ENCODE measurements at regions not wholly inside any gene's neighbourhood (a gene's known extent, or its start where the extent isn't known, plus 50 kb on each side); places are given as distances from the start of the nearest gene placed in this dataset.

- TF ChIP-seq CTCF (IDR thresholded peaks at IDR 0.05; ENCODE audit: insufficient read depth, low read length, poor library complexity, severe bottlenecking) (no peak), EZH2phosphoT487 (conservative IDR thresholded peaks at IDR 0.05; ENCODE audit: low read length) (no peak)
- Histone ChIP-seq H3K27ac (ENCODE audit: low read depth, low read length) (no peak overlapping the region), H3K9ac (ENCODE audit: low read length) (no peak overlapping the region), H3K4me3 (ENCODE audit: insufficient read depth, low read length, poor library complexity, severe bottlenecking) (no peak overlapping the region), H3K79me2 (ENCODE audit: insufficient read depth, low read length) (no peaks in the 10 kb centered on the region), H3K9me2 (replicated peaks; ENCODE audit: insufficient read depth, low read length) (no peaks in the 10 kb centered on the region), H4K20me1 (ENCODE audit: low read depth, low read length) (no peaks in the 10 kb centered on the region), H3F3A (ENCODE audit: insufficient read depth) (no peaks in the 10 kb centered on the region), H3K4me2 (ENCODE audit: low read depth, low read length, poor library complexity, severe bottlenecking) (no peak overlapping the region), H3K27me3 (ENCODE audit: low read length) (no peaks in the 10 kb centered on the region), H3K9me3 (ENCODE audit: insufficient read depth, low read length) (no peaks in the 10 kb centered on the region), H2AFZ (ENCODE audit: low read depth, low read length, severe bottlenecking) (no peak overlapping the region), H3K36me3 (ENCODE audit: low read length) (no peaks in the 10 kb centered on the region)
Observed at GRCh38 chr20:7693761-7694160, 246.5 kb downstream of the HAO1 start.

- Histone ChIP-seq H3K9ac (ENCODE audit: low read length) (no peak overlapping the region), H3K9me2 (replicated peaks; ENCODE audit: insufficient read depth, low read length) (no peaks in the 10 kb centered on the region), H3K27me3 (ENCODE audit: low read length) (no peaks in the 10 kb centered on the region), H4K20me1 (ENCODE audit: low read depth, low read length) (no peaks in the 10 kb centered on the region), H3K36me3 (ENCODE audit: low read length) (no peaks in the 10 kb centered on the region), H3K79me2 (ENCODE audit: insufficient read depth, low read length) (no peaks in the 10 kb centered on the region), H2AFZ (ENCODE audit: low read depth, low read length, severe bottlenecking) (no peak overlapping the region), H3K9me3 (ENCODE audit: insufficient read depth, low read length) (no peaks in the 10 kb centered on the region), H3K4me3 (ENCODE audit: insufficient read depth, low read length, poor library complexity, severe bottlenecking) (no peak overlapping the region), H3F3A (ENCODE audit: insufficient read depth) (no peaks in the 10 kb centered on the region), H3K27ac (ENCODE audit: low read depth, low read length) (no peak overlapping the region), H3K4me2 (ENCODE audit: low read depth, low read length, poor library complexity, severe bottlenecking) (no peak overlapping the region)
- TF ChIP-seq EZH2phosphoT487 (conservative IDR thresholded peaks at IDR 0.05; ENCODE audit: low read length) (no peak), CTCF (IDR thresholded peaks at IDR 0.05; ENCODE audit: insufficient read depth, low read length, poor library complexity, severe bottlenecking) (no peak)
Observed at GRCh38 chr20:7695051-7695495, 245.2 kb downstream of the HAO1 start.

- Histone ChIP-seq H4K20me1 (ENCODE audit: low read depth, low read length) (no peaks in the 10 kb centered on the region), H3K79me2 (ENCODE audit: insufficient read depth, low read length) (no peaks in the 10 kb centered on the region), H3K4me3 (ENCODE audit: insufficient read depth, low read length, poor library complexity, severe bottlenecking) (no peak overlapping the region), H3K36me3 (ENCODE audit: low read length) (no peaks in the 10 kb centered on the region), H3K27ac (ENCODE audit: low read depth, low read length) (no peak overlapping the region), H3K9me2 (replicated peaks; ENCODE audit: insufficient read depth, low read length) (no peaks in the 10 kb centered on the region), H2AFZ (ENCODE audit: low read depth, low read length, severe bottlenecking) (no peak overlapping the region), H3F3A (ENCODE audit: insufficient read depth) (no peaks in the 10 kb centered on the region), H3K9me3 (ENCODE audit: insufficient read depth, low read length) (no peaks in the 10 kb centered on the region), H3K9ac (ENCODE audit: low read length) (no peak overlapping the region), H3K27me3 (ENCODE audit: low read length) (no peaks in the 10 kb centered on the region), H3K4me2 (ENCODE audit: low read depth, low read length, poor library complexity, severe bottlenecking) (no peak overlapping the region)
- TF ChIP-seq CTCF (IDR thresholded peaks at IDR 0.05; ENCODE audit: insufficient read depth, low read length, poor library complexity, severe bottlenecking) (no peak), EZH2phosphoT487 (conservative IDR thresholded peaks at IDR 0.05; ENCODE audit: low read length) (no peak)
Observed at GRCh38 chr20:7695635-7696034, 244.6 kb downstream of the HAO1 start.
